HG02943 (cell line): ENCODE measurements at regions not wholly inside any gene's neighbourhood (a gene's known extent, or its start where the extent isn't known, plus 50 kb on each side); places are given as distances from the start of the nearest gene placed in this dataset.
"Not testable (repeated sequence)": the region's sequence is repeated elsewhere in the genome, so short reads cannot be mapped to it uniquely, and the experiment has no call there.

Experiments used
- ATAC-seq: cut with Tn5 transposase; IDR thresholded peaks from one replicate; pipeline ENCODE4 v1.9.1; 2021; ENCODE audit warnings: mild to moderate bottlenecking, low read depth, moderate library complexity; ENCODE audit not compliant: unreplicated experiment

GRCh38 chr6:78631976-78632375 is 235.4 kb upstream of the IRAK1BP1 start:
- no peak for ATAC-seq

- no peak for ATAC-seq
Measured at GRCh38 chr6:78639111-78640110, 227.9 kb upstream of the IRAK1BP1 start.

- ATAC-seq: not testable (repeated sequence)
Measured at GRCh38 chr6:78643976-78644375, 223.4 kb upstream of the IRAK1BP1 start.

- not testable (repeated sequence) for ATAC-seq
Measured at GRCh38 chr6:78646542-78647415, 220.6 kb upstream of the IRAK1BP1 start.

- ATAC-seq: not testable (repeated sequence)
Measured at GRCh38 chr6:78665819-78666218, 201.5 kb upstream of the IRAK1BP1 start.

- no peak for ATAC-seq
Measured at GRCh38 chr6:78666764-78667163, 200.6 kb upstream of the IRAK1BP1 start.

GRCh38 chr6:78670156-78670555 is 197.2 kb upstream of the IRAK1BP1 start:
- no peak for ATAC-seq

- no peak for ATAC-seq
Measured at GRCh38 chr6:78670802-78671201, 196.5 kb upstream of the IRAK1BP1 start.

GRCh38 chr6:78676069-78677007 is 191.0 kb upstream of the IRAK1BP1 start:
- ATAC-seq: not testable (repeated sequence)

GRCh38 chr6:78688668-78689067 is 178.7 kb upstream of the IRAK1BP1 start:
- no peak for ATAC-seq

GRCh38 chr6:78693835-78694234 is 173.5 kb upstream of the IRAK1BP1 start:
- no peak for ATAC-seq

- ATAC-seq: not testable (repeated sequence)
Measured at GRCh38 chr6:78694628-78695027, 172.7 kb upstream of the IRAK1BP1 start.

- no peak for ATAC-seq
Measured at GRCh38 chr6:78700991-78701390, 166.4 kb upstream of the IRAK1BP1 start.

- no peak for ATAC-seq
Measured at GRCh38 chr6:78701407-78701806, 165.9 kb upstream of the IRAK1BP1 start.

- ATAC-seq: no peak
Measured at GRCh38 chr6:78709021-78709420, 158.3 kb upstream of the IRAK1BP1 start.

GRCh38 chr6:78713564-78713963 is 153.8 kb upstream of the IRAK1BP1 start:
- no peak for ATAC-seq

GRCh38 chr6:78744144-78744543 is 123.2 kb upstream of the IRAK1BP1 start:
- ATAC-seq: no peak

- no peak for ATAC-seq
Measured at GRCh38 chr6:78746457-78746856, 120.9 kb upstream of the IRAK1BP1 start.

GRCh38 chr6:78749326-78749725 is 118.0 kb upstream of the IRAK1BP1 start:
- ATAC-seq: no peak

- ATAC-seq: not testable (repeated sequence)
Measured at GRCh38 chr6:78758297-78758798, 109.0 kb upstream of the IRAK1BP1 start.
